ENCODE measurements at regions not wholly inside any gene's neighbourhood (a gene's known extent, or its start where the extent isn't known, plus 50 kb on each side); places are given as distances from the start of the nearest gene placed in this dataset.

GRCh38 chr4:69032847-69033638, 63.2 kb upstream of the UGT2B7 start:
- TF ChIP-seq EZH2phosphoT487 (IDR thresholded peaks at IDR 0.05; ENCODE audit: borderline replicate concordance, low read length) = no peak
- TF ChIP-seq CTCF (conservative IDR thresholded peaks at IDR 0.05; ENCODE audit: low read depth, low read length) = no peak
